H1 (cell line): ENCODE measurements at regions not wholly inside any gene's neighbourhood (a gene's known extent, or its start where the extent isn't known, plus 50 kb on each side); places are given as distances from the start of the nearest gene placed in this dataset.

Source experiments
- CBX5 ChIP-seq: fragments of 300-800, 300-1000 bp; sonication (generic); IDR thresholded peaks from 2 replicates; pipeline ENCODE4 v1.7.1; 2016; ENCODE audit warnings: antibody characterized with exemption, low read length, low read depth
- CTCF ChIP-seq, 3 experiments: IDR thresholded peaks; 1 replicate in 2 of 3; 2 replicates in 1 of 3; pipeline versions ENCODE4 v1.5.1 to v1.6.1; 2011; ENCODE audit warnings: low read length in 3 of 3, mild to moderate bottlenecking in 3 of 3, inconsistent platforms in 2 of 3, low read depth in 1 of 3, moderate library complexity in 1 of 3; ENCODE audit not compliant: insufficient read depth in 1 of 3; ENCODE audit errors: control extremely low read depth in 1 of 3
- EZH2 ChIP-seq: fragments of 200-600 bp; sonication (generic); IDR thresholded peaks from 2 replicates; pipeline ENCODE4 v1.7.1; 2012; ENCODE audit warnings: low read depth, mild to moderate bottlenecking, moderate library complexity, low read length, inconsistent platforms; ENCODE audit not compliant: severe bottlenecking
- PHF8 ChIP-seq: fragments of 200-600 bp; sonication (generic); conservative IDR thresholded peaks from 2 replicates; pipeline ENCODE4 v1.7.1; 2012; ENCODE audit warnings: low read depth, mild to moderate bottlenecking, inconsistent platforms, low read length, moderate library complexity
- POLR2A ChIP-seq, 2 experiments: IDR thresholded peaks; 1 replicate in 1 of 2; 2 replicates in 1 of 2; pipeline ENCODE4 v1.6.1; 2011; ENCODE audit warnings: low read depth in 2 of 2, low read length in 2 of 2, mild to moderate bottlenecking in 2 of 2; ENCODE audit errors: control extremely low read depth in 1 of 2
- POLR2AphosphoS5 ChIP-seq: IDR thresholded peaks from 2 replicates; pipeline ENCODE4 v1.6.1; 2011; ENCODE audit warnings: low read depth, low read length
- SAP30 ChIP-seq: fragments of 300-600 bp; sonication (generic); IDR thresholded peaks from 2 replicates; pipeline ENCODE4 v1.7.1; 2012; ENCODE audit warnings: low read length, moderate library complexity, mild to moderate bottlenecking, inconsistent platforms; ENCODE audit not compliant: insufficient read depth, insufficient replicate concordance
- SIN3A ChIP-seq, 2 experiments: IDR thresholded peaks in 1 of 2; conservative IDR thresholded peaks in 1 of 2; 2 replicates each; pipeline ENCODE4 v1.6.1; 2011 to 2012; ENCODE audit warnings: low read length in 2 of 2, improper control_type of control experiment in 1 of 2, low read depth in 1 of 2, mild to moderate bottlenecking in 1 of 2
- SP1 ChIP-seq: IDR thresholded peaks from 2 replicates; pipeline ENCODE4 v1.6.1; 2011; ENCODE audit warnings: low read depth, low read length
- TAF7 ChIP-seq: optimal IDR thresholded peaks from 2 replicates; pipeline ENCODE3; 2011; ENCODE audit warnings: low read depth, mild to moderate bottlenecking, inconsistent platforms, low read length, moderate library complexity, borderline replicate concordance
- USF2 ChIP-seq: IDR thresholded peaks from 2 replicates; pipeline ENCODE4 v1.6.1; 2011; ENCODE audit warnings: low read length, improper control_type of control experiment
- YY1 ChIP-seq: IDR thresholded peaks from 2 replicates; pipeline ENCODE4 v1.6.1; 2011; ENCODE audit warnings: low read depth, mild to moderate bottlenecking, low read length

DNA sequence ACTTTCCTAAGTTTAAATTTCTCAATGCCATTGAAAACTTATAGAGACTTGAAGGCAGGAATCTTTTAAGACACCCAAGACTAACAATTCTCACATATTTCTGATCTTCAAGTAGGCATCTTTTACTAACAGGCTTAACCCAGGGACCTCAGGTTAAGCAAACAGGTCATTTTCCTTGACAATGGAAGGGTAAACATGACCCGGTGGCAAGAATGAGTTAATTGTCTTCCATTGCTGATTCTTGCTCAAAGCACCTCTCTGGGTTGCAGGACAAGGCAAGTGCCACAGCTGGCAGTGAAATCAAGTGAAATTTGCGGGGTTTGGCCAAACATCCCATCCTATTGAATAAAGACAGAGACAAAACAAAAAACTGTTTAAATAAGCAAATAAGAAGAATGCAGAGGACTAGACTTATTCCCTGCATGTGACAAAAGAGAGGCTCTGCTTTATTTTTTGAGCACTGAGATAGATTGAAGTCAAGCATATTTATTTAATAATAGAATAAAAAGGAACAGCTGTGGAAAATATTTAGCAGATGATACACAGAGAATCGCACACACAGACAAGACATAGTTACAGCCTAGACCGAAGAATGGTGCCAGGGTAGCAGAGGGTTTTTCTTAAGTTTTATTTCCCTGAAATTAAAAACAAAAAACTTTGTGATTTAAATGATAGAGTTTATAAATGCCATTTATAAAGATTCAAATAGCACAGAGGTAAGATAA is 56.0 kb upstream of the MITF start:
- TF ChIP-seq PHF8 (no peak), CBX5 (no peak), USF2 (no peak), CTCF (IDR thresholded peaks at IDR 0.05; ENCODE audit: control extremely low read depth in 1 of 3, insufficient read depth in 1 of 3, low read depth in 1 of 3, low read length in 3 of 3) (no peak), POLR2A (IDR thresholded peaks at IDR 0.05; ENCODE audit: control extremely low read depth in 1 of 2, low read depth in 2 of 2, low read length in 2 of 2) (no peak), POLR2AphosphoS5 (no peak), TAF7 (no peak), YY1 (no peak), SIN3A (conservative IDR thresholded peaks at IDR 0.05 in 1 of 2, IDR thresholded peaks at IDR 0.05 in 1 of 2; ENCODE audit: low read depth in 1 of 2, low read length in 2 of 2) (no peak), SAP30 (no peak), EZH2 (no peak), SP1 (no peak)
